ENCODE measurements at regions not wholly inside any gene's neighbourhood (a gene's known extent, or its start where the extent isn't known, plus 50 kb on each side); places are given as distances from the start of the nearest gene placed in this dataset.
"Not testable (repeated sequence)": the region's sequence is repeated elsewhere in the genome, so short reads cannot be mapped to it uniquely, and the experiment has no call there.

- not testable (repeated sequence) for TF ChIP-seq CTCF (IDR thresholded peaks at IDR 0.05; ENCODE audit: low read depth, low read length); POLR2A (IDR thresholded peaks at IDR 0.05; ENCODE audit: extremely low read depth, insufficient read length); MAX (IDR thresholded peaks at IDR 0.05; ENCODE audit: low read depth, low read length); MYC (IDR thresholded peaks at IDR 0.05; ENCODE audit: low read depth, low read length)
These were observed 50.7 kb upstream of the RABL2A start for GRCh38 chr2:113576353-113576752.
